SW480 (cell line): ENCODE measurements at regions not wholly inside any gene's neighbourhood (a gene's known extent, or its start where the extent isn't known, plus 50 kb on each side); places are given as distances from the start of the nearest gene placed in this dataset.

Experiments
- DNase-seq: peaks from one replicate; pipeline ENCODE4 v3.0.0-alpha.2; 2016; ENCODE audit warnings: low spot score

GRCh38 chr20:57914205-57914604, 204.4 kb upstream of the PMEPA1 start:
- DNase-seq, result no peak

DNA sequence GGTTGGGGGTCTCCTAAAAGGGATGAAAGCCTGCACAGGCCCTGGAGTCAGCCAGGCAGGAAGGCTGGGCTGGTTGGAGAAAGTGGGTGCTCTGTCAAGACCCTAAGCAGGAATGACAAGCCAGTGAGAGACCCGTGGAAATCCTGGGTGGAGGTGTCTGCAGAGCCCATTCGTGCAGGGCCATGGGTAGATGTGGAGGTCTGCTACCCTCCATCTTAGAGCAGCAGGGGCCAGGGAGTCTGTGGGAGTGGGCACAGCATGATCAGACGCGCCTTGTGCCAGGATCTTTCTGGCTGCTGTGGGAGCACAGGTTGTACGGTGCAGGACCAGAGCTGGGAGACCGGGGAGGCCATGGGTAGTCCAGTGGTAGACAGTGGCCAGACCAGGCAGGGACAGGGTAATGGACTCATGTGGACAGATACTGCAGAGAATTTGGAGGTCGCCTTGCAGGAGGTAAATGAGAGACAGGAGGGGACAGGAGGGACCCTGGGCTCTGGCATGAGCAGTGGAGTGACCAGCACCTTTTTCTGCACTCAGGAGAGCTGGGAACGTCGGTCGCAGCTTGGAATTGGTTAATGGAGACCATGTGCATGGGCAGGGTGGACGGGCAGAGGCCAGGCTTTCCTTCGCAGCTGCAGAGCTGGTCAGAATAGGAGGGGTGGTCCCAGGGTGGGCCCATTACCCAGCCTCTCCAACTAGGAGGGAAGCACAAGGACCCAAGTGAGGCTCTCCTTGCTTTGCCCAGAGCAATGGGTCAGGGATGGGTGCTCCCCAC, 203.5 kb upstream of the PMEPA1 start:
- DNase-seq, result no peak

DNA sequence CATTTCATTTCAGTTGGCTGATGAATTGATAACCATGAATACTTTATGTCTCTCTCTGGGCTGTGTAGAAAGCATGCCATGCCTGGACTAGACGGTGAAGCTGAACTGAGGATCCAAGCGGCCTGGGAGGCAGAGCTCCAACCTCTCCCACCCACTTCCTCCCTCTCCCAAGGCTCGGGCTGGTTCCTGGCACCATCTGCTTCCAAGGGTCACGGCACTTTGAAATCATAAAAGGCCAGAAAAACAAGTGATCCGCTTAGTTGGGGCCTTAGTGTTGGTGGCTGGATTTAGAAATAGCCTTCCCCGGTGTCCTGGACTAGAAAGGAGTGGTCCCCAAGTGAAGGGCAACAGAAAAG, 202.4 kb upstream of the PMEPA1 start:
- DNase-seq, result no peak

DNA sequence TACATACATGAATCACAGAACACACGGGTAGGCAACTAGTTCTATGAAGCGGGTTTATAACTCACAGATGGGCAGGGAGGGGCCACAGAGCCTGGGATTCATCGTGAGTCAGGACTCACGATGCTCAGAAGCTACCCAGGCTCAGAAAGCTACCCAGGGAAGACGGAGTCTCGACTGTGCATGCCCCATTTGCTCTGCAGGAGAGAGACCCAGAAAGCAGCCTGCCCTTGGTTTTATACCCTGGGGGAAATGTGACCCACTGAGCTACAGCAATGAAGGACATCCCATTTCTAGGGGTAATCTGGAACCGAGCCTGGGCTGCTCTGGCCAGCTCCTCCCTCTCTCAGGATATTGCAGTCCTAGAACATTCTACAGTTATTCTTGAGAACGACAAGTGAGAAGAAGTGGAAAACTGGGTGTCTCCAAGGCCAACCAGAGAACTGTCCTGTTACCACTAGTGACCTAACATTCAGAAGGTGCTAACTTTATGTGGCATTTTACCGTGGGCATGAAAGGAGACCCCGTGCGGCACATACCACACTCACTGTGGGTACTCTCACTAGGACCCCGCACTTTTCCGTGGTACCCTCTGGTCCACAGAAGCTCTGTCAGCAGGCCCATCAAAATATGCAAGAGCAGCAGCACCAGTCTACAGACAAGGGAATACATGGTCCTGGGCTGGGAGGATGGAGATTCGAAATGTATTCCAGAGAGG, 201.9 kb upstream of the PMEPA1 start:
- DNase-seq, result no peak

GRCh38 chr20:57910716-57911115, 200.9 kb upstream of the PMEPA1 start:
- no peak for DNase-seq

DNA sequence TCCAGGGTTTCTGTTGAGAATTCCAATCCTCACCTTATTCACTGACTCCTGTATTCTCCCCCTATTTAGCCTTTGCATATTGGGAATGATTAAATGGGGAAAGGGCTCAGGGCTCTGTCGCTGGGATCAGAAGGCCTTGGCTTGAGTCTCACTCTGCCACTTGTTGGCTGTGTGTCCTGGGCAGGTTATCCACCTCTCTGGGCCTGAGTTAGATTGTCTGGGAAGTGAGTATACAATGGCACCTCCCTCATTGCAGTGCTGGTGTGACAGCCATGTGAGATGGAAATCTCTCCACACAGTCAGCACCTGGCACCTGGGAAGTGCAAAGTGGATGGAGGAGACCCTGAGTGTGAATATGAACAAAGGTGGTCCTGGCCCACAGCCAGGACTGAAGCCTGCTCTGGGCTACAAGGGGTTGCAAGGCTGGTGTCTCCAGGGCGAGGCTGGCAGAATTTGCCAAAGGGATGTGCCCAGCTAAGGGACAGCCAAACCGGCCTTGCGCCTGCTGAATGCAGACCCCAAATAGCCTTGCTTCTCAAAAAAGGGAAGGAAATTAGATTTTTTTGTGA, 200.0 kb upstream of the PMEPA1 start:
- no peak for DNase-seq

- no peak for DNase-seq
These were observed 199.2 kb upstream of the PMEPA1 start for GRCh38 chr20:57908704-57909630.

DNA sequence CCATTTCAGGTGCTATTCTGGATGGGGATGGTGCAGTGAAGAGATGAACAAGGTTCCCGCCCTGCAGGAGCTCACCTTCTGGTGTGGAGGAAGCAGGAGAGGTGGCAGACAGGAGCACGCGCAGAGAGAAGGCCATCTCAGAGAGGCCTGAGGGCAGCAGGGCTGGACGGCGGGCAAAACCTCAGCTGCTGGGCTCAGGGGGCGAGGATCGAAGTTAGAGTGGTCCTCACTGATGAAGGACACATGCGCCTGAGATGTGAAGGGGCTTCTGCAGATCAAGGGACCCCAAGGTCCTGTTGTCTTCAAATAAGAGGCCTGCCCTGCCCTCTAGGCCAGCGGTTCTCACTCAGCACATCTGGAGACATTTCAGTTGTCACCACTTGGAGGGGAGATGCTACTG, 198.4 kb upstream of the PMEPA1 start:
- no peak for DNase-seq

GRCh38 chr20:57907131-57908000, 197.6 kb upstream of the PMEPA1 start:
- DNase-seq, result no peak

DNA sequence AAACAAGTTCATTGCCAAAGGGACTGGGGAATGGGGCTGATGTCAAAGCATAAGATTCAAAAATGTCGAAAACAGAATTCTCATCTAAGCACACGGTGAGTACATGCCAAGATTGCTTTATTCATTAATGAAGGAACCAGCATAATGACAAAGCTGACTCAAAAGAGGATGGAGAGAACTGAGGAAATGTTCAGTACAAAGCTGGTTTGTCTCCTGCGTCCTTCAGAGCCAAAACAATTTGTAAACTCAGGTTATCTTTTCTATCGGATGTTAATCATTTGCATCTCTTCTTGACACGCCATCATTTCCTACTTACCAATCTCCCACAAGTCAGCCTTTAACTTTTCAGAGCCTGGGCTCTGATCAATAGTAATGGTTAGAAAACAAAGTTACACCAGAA, 195.6 kb upstream of the PMEPA1 start:
- DNase-seq, result no peak

DNA sequence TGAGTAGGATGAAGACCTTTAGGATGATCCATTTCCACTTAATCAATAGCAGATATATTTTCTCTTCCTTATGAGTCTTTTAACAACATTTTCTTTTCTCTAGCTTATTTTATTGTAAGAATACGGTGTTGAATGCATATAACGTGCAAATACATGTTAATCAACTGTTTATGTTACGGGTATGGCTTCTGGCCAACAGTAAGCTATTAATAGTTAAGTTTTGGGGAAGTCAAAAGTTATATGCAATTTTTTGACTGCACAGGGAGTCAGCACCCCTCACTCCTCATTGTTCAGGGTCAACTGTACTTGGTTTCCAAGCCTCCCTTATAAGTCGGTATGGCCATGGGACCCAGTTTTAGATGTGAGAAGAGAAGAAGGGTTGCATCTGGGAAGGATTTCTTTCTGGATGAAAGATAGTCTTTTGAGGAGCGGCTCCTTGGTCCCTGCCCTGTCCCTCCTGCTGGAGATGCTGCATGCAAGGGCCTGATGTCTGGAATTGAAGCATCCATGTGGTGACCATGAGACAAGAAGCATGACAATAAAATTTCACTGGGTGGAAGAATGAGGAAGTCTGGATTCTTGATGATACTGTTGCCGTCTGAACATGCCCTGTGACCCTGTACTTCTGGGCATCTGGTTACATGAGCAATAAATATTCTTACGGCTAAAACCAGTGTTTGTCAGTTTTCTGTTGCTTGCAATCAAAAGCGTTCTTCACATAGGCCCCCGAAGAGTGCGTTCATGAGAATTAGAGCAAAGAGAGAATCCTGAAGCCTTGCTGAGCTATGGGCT, 194.7 kb upstream of the PMEPA1 start:
- no peak for DNase-seq

- DNase-seq, result peak; percentile 95
These were observed 192.7 kb upstream of the PMEPA1 start for GRCh38 chr20:57902473-57902872.

DNA sequence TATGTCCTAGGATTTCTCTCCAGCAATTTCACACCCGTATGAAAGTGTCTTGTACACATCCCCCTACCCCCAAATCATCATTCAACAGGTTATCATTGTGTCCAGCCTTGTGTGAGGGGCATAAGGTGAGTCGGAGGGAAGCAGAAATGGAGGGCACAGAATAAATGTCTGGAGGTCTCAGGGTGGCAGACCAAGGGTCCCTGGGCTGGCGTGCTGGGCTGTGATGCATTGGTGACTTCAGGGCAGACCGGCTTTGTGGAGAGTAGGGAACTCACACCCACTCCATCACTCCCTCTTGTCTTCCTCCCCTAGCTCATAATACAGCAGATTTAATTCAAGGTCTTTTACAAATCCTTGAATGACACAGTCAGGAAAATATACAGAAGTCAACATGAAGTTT, 191.7 kb upstream of the PMEPA1 start:
- no peak for DNase-seq

GRCh38 chr20:57900226-57900905, 190.6 kb upstream of the PMEPA1 start:
- no peak for DNase-seq

GRCh38 chr20:57899554-57899953, 189.7 kb upstream of the PMEPA1 start:
- peak; percentile 61 for DNase-seq

DNA sequence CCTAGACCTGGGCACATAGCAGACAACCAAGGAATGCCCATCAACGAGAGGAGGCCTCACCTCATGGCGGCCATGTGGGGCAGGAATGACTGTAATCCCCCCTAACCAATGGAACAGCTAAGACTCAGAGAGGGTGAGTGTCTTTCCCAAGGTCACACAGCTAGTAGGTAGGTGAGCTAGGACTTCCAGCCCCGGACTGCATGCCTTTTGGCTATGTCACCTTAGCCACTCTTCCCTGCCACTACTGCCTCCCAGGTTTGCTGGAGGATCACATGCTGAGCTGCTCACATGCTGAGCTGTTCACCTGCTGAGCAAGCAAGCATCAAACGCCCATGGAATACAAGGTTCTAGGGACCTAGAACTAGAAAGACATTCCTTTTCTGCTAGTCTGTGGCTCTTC, 188.5 kb upstream of the PMEPA1 start:
- DNase-seq, result no peak

- no peak for DNase-seq
These were observed 188.1 kb upstream of the PMEPA1 start for GRCh38 chr20:57897891-57898290.

DNA sequence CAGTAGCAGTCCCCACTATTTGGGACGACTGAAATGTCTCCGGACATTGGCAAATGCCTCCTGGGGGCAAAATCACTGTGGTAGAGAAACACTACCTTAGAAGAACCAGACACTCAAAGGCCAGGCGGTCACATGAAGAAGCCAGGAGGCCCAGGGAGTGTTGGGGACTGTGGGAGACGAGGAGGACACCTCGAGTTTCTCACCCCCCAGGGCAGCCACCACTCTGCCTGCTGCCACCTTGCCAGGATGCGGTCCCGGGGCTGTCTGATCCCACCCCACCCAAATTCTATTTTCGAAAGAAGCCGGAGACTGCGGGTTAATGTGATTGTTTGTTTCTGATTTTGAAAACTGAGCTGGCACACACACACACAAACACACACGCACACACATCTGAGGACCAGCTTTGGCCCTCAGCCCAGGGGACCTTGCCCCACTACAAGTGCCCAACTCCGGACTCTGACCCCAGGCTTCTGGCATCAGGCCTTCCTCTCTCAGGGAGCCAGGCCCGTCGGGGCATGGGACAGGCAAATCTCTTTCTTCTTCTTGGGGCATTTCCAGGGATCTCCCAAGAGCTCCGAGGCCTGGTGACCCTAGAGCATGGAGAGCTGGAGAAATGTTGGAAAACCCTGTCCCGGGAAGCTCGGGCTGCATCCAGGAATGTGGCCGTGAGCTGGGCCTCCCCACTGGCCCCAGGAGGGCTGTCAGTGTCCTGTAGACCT, 187.5 kb upstream of the PMEPA1 start:
- DNase-seq, result no peak

DNA sequence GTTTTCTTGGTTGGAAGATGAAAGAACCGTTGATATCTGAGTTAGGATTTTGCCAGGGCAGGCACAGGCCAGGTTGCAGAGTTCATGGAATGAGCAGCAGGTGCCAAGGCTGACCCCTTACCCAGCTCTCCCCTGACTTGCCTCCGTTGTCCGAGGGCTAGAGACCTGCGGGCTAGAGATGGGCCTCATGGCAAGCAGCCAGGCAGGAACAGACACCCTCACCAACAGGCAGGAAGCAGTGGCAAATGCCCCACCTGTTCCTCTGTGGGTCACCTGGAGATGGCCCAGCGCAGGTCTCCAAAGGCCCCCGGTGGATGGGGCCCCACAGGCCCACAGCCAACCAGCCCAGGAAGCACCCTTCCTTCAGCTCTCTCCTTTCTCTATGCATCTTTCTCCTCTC, 186.7 kb upstream of the PMEPA1 start:
- DNase-seq, result no peak
